ENCODE measurements at regions not wholly inside any gene's neighbourhood (a gene's known extent, or its start where the extent isn't known, plus 50 kb on each side); places are given as distances from the start of the nearest gene placed in this dataset.
"Not testable (repeated sequence)": the region's sequence is repeated elsewhere in the genome, so short reads cannot be mapped to it uniquely, and the experiment has no call there.

- no peak for DNase-seq (ENCODE audit: low read depth)
These were observed 478.0 kb upstream of the KLF6 start for GRCh38 chr10:4262870-4263600.

GRCh38 chr10:4262449-4262848, 477.4 kb upstream of the KLF6 start:
- DNase-seq (ENCODE audit: low read depth): no peak

GRCh38 chr10:4260483-4261124, 475.6 kb upstream of the KLF6 start:
- DNase-seq (ENCODE audit: low read depth): no peak

GRCh38 chr10:4257939-4258465, 473.0 kb upstream of the KLF6 start:
- DNase-seq (ENCODE audit: low read depth): no peak

- no peak for DNase-seq (ENCODE audit: low read depth)
These were observed 472.0 kb upstream of the KLF6 start for GRCh38 chr10:4256971-4257370.

GRCh38 chr10:4255751-4256150, 470.7 kb upstream of the KLF6 start:
- DNase-seq (ENCODE audit: low read depth): no peak

- no peak for DNase-seq (ENCODE audit: low read depth)
These were observed 469.3 kb upstream of the KLF6 start for GRCh38 chr10:4254101-4254994.

GRCh38 chr10:4252701-4253100, 467.7 kb upstream of the KLF6 start:
- no peak for DNase-seq (ENCODE audit: low read depth)

- DNase-seq (ENCODE audit: low read depth): no peak
These were observed 465.5 kb upstream of the KLF6 start for GRCh38 chr10:4250587-4250887.

GRCh38 chr10:4249841-4250586, 465.0 kb upstream of the KLF6 start:
- no peak for DNase-seq (ENCODE audit: low read depth)

GRCh38 chr10:4247379-4247778, 462.4 kb upstream of the KLF6 start:
- DNase-seq (ENCODE audit: low read depth): no peak

GRCh38 chr10:4246881-4247358, 461.9 kb upstream of the KLF6 start:
- no peak for DNase-seq (ENCODE audit: low read depth)

GRCh38 chr10:4243651-4244050, 458.6 kb upstream of the KLF6 start:
- no peak for DNase-seq (ENCODE audit: low read depth)

GRCh38 chr10:4243169-4243568, 458.2 kb upstream of the KLF6 start:
- DNase-seq (ENCODE audit: low read depth): no peak

GRCh38 chr10:4242561-4243035, 457.6 kb upstream of the KLF6 start:
- no peak for DNase-seq (ENCODE audit: low read depth)

GRCh38 chr10:4241724-4242345, 456.8 kb upstream of the KLF6 start:
- DNase-seq (ENCODE audit: low read depth): no peak

GRCh38 chr10:4240608-4241197, 455.7 kb upstream of the KLF6 start:
- DNase-seq (ENCODE audit: low read depth): no peak

- no peak for DNase-seq (ENCODE audit: low read depth)
These were observed 454.2 kb upstream of the KLF6 start for GRCh38 chr10:4239186-4239585.

- DNase-seq (ENCODE audit: low read depth): not testable (repeated sequence)
These were observed 451.9 kb upstream of the KLF6 start for GRCh38 chr10:4236905-4237304.

GRCh38 chr10:4234661-4235060, 449.7 kb upstream of the KLF6 start:
- DNase-seq (ENCODE audit: low read depth): no peak

- no peak for DNase-seq (ENCODE audit: low read depth)
These were observed 446.4 kb upstream of the KLF6 start for GRCh38 chr10:4231439-4231838.

All from activated T-cell treated with anti-CD3 and anti-CD28 coated beads for 48 hours (primary cell).